Neural cell (in vitro differentiated cells): ENCODE measurements at regions not wholly inside any gene's neighbourhood (a gene's known extent, or its start where the extent isn't known, plus 50 kb on each side); places are given as distances from the start of the nearest gene placed in this dataset.

ENCODE experiments used
- H2AFZ ChIP-seq: fragments of 200-600, 300-800 bp; sonication (generic), shearing (Covaris generic); 2 replicates; pipeline ENCODE4 v1.6.0; 2014; ENCODE audit warnings: low read depth, mild to moderate bottlenecking, antibody characterized with exemption, low read length, moderate library complexity
- H3F3A ChIP-seq: fragments of 200-600 bp; shearing (Covaris generic); 2 replicates; pipeline ENCODE4 v1.6.1; 2016; ENCODE audit warnings: mild to moderate bottlenecking, moderate library complexity, mixed read lengths, antibody characterized with exemption, low read length; ENCODE audit not compliant: insufficient read depth, poor library complexity, severe bottlenecking
- H3K27ac ChIP-seq: fragments of 200-600, 300-800 bp; sonication (generic), shearing (Covaris generic); 2 replicates; pipeline ENCODE4 v1.5.1; 2014; ENCODE audit warnings: mild to moderate bottlenecking, low read length, moderate library complexity
- H3K27me3 ChIP-seq: fragments of 300-800, 200-600 bp; sonication (generic), shearing (Covaris generic); 2 replicates; pipeline ENCODE4 v1.6.0; 2014; ENCODE audit warnings: mild to moderate bottlenecking, low read depth, low read length, moderate library complexity; ENCODE audit not compliant: insufficient read depth
- H3K36me3 ChIP-seq: fragments of 300-800, 200-600 bp; sonication (generic), shearing (Covaris generic); 2 replicates; pipeline ENCODE4 v1.5.1; 2014; ENCODE audit warnings: mild to moderate bottlenecking, antibody characterized with exemption, low read length, moderate library complexity; ENCODE audit not compliant: insufficient read depth
- H3K4me2 ChIP-seq: fragments of 300-800, 200-600 bp; sonication (generic), shearing (Covaris generic); 2 replicates; pipeline ENCODE4 v1.6.0; 2014; ENCODE audit warnings: mild to moderate bottlenecking, low read length
- H3K4me3 ChIP-seq: fragments of 300-800, 200-600 bp; sonication (generic), shearing (Covaris generic); 2 replicates; pipeline ENCODE4 v1.5.1; 2014; ENCODE audit warnings: mild to moderate bottlenecking, low read length, moderate library complexity
- H3K79me2 ChIP-seq: fragments of 200-600 bp; shearing (Covaris generic); replicated peaks from 2 replicates; pipeline ENCODE4 v1.6.0; 2014; ENCODE audit warnings: mild to moderate bottlenecking, low read length, moderate library complexity; ENCODE audit not compliant: insufficient read depth
- H3K9ac ChIP-seq: fragments of 300-800, 200-600 bp; sonication (generic), shearing (Covaris generic); 2 replicates; pipeline ENCODE4 v1.6.1; 2016; ENCODE audit warnings: mild to moderate bottlenecking, low read length, mixed read lengths
- H3K9me2 ChIP-seq: fragments of 200-600 bp; shearing (Covaris generic); 2 replicates; pipeline ENCODE4 v1.6.1; 2016; ENCODE audit warnings: mild to moderate bottlenecking, low read length, mixed read lengths; ENCODE audit not compliant: insufficient read depth
- H3K9me3 ChIP-seq: fragments of 200-600, 300-800 bp; sonication (generic), shearing (Covaris generic); 2 replicates; pipeline ENCODE4 v1.6.1; 2016; ENCODE audit warnings: mild to moderate bottlenecking, mixed run types, low read length, moderate library complexity, mixed read lengths
- H4K20me1 ChIP-seq: fragments of 200-600 bp; shearing (Covaris generic); 2 replicates; pipeline ENCODE4 v1.6.1; 2016; ENCODE audit warnings: mild to moderate bottlenecking, mixed run types; ENCODE audit not compliant: insufficient read depth
- CTCF ChIP-seq: fragments of 450-650 bp; IDR thresholded peaks from 2 replicates; pipeline ENCODE4 v1.5.1; 2014; ENCODE audit warnings: antibody characterized with exemption, mild to moderate bottlenecking, moderate library complexity; ENCODE audit not compliant: poor library complexity, severe bottlenecking
- EP300 ChIP-seq: fragments of 450-650 bp; conservative IDR thresholded peaks from 2 replicates; pipeline ENCODE4 v1.6.1; 2014; ENCODE audit warnings: antibody characterized with exemption, mild to moderate bottlenecking, moderate library complexity; ENCODE audit not compliant: poor library complexity, severe bottlenecking
- EZH2 ChIP-seq: fragments of 200-600, 300-800 bp; shearing (Covaris generic), sonication (generic); IDR thresholded peaks from 2 replicates; pipeline ENCODE4 v1.6.1; 2014; ENCODE audit warnings: antibody characterized with exemption, low read length, borderline replicate concordance, mild to moderate bottlenecking; ENCODE audit not compliant: insufficient read depth, poor library complexity, severe bottlenecking
- MXI1 ChIP-seq: fragments of 450-650 bp; conservative IDR thresholded peaks from 2 replicates; pipeline ENCODE4 v1.6.1; 2014; ENCODE audit warnings: antibody characterized with exemption, mild to moderate bottlenecking; ENCODE audit not compliant: poor library complexity, severe bottlenecking
- POLR2AphosphoS5 ChIP-seq: IDR thresholded peaks from 2 replicates; pipeline ENCODE4 v1.6.1; 2012
- RAD21 ChIP-seq: fragments of 450-650 bp; conservative IDR thresholded peaks from 2 replicates; pipeline ENCODE4 v1.6.1; 2014; ENCODE audit warnings: antibody characterized with exemption, mild to moderate bottlenecking, moderate library complexity
- REST ChIP-seq: IDR thresholded peaks from 2 replicates; pipeline ENCODE4 v1.6.1; 2012; ENCODE audit warnings: borderline replicate concordance
- SMC3 ChIP-seq: fragments of 450-650 bp; conservative IDR thresholded peaks from 2 replicates; pipeline ENCODE4 v1.6.1; 2014; ENCODE audit warnings: antibody characterized with exemption, mild to moderate bottlenecking, moderate library complexity; ENCODE audit not compliant: poor library complexity
- TAF1 ChIP-seq: IDR thresholded peaks from 2 replicates; pipeline ENCODE4 v1.6.1; 2012; ENCODE audit warnings: low read depth

GRCh38 chr2:147156970-147157369 is 687.9 kb upstream of the ACVR2A start:
- no peaks in the 10 kb centered on the region for H3K36me3 ChIP-seq
- no peaks in the 10 kb centered on the region for H3K79me2 ChIP-seq
- H2AFZ ChIP-seq = no peak overlapping the region
- H4K20me1 ChIP-seq = no peaks in the 10 kb centered on the region
- H3K9me3 ChIP-seq = no peaks in the 10 kb centered on the region
- H3K27ac ChIP-seq = no peak overlapping the region
- H3K9me2 ChIP-seq = no peaks in the 10 kb centered on the region
- H3K27me3 ChIP-seq = no peaks in the 10 kb centered on the region
- no peak overlapping the region for H3K4me2 ChIP-seq
- H3K9ac ChIP-seq = no peak overlapping the region
- no peak overlapping the region for H3K4me3 ChIP-seq
- TF ChIP-seq POLR2AphosphoS5 = no peak
- no peak for TF ChIP-seq REST
- no peak for TF ChIP-seq EP300
- no peak for TF ChIP-seq TAF1
- no peak for TF ChIP-seq MXI1
- no peak for TF ChIP-seq RAD21
- no peaks in the 10 kb centered on the region for H3F3A ChIP-seq

GRCh38 chr2:147150241-147150635 is 694.6 kb upstream of the ACVR2A start:
- Histone ChIP-seq H2AFZ (no peak overlapping the region), H3K79me2 (no peaks in the 10 kb centered on the region), H4K20me1 (no peaks in the 10 kb centered on the region), H3K36me3 (no peaks in the 10 kb centered on the region), H3K9me2 (no peaks in the 10 kb centered on the region), H3K4me3 (no peak overlapping the region), H3K27ac (no peak overlapping the region), H3K9ac (no peak overlapping the region), H3F3A (no peaks in the 10 kb centered on the region), H3K4me2 (no peak overlapping the region), H3K9me3 (no peaks in the 10 kb centered on the region), H3K27me3 (no peaks in the 10 kb centered on the region)
- TF ChIP-seq SMC3 = no peak
- TF ChIP-seq EP300 = no peak
- no peak for TF ChIP-seq POLR2AphosphoS5
- TF ChIP-seq CTCF = no peak
- no peak for TF ChIP-seq RAD21
- no peak for TF ChIP-seq EZH2
- TF ChIP-seq TAF1 = no peak
- no peak for TF ChIP-seq MXI1
- TF ChIP-seq REST = no peak
